K562 (cell line): ENCODE measurements at regions not wholly inside any gene's neighbourhood (a gene's known extent, or its start where the extent isn't known, plus 50 kb on each side); places are given as distances from the start of the nearest gene placed in this dataset.

Experiments used
- ATAC-seq: fragments of 200-7000 bp; cut with Tn5 transposase; 3 replicates; pipeline ENCODE4 v1.9.1; 2020; ENCODE audit warnings: moderate library complexity
- BruUV-seq: library from RNA; stranded (reverse); fragments of 400-500 nt; replicated peaks from 2 replicates; lab custom pipeline; 2021; lab: Mats Ljungman, UMichigan
- CTCF ChIA-PET: fragments of 300-600 bp; formaldehyde crosslinking; extraction: SDS; loops from one replicate; lab custom pipeline; 2021; ENCODE audit warnings: low intra/inter-chr PET ratio; lab: Yijun Ruan, JAX
- POLR2A ChIA-PET: fragments of 300-600, 350-650 bp; sonication (Branson Sonifier 250); formaldehyde crosslinking; extraction: SDS; loops from one replicate; lab custom pipeline; 2021; ENCODE audit warnings: antibody characterized with exemption, inconsistent platforms; lab: Yijun Ruan, JAX
- DNase-seq, 4 experiments: peaks; one replicate each; pipeline versions ENCODE4 v3.0.0 to v3.0.0-alpha.2; 2011 to 2018; ENCODE audit warnings: low spot score in 3 of 4, mixed read lengths in 3 of 4; ENCODE audit errors: extremely low read depth in 1 of 4
- FAIRE-seq: peaks from 2 replicates; lab custom pipeline; 2011; peaks lifted over from hg19 to GRCh38; lab: Jason Lieb, UNC
- H2AFZ ChIP-seq: 2 replicates; pipeline ENCODE4 v1.6.0; 2011; ENCODE audit warnings: low read depth, low read length, control low read depth, inconsistent platforms
- H3K27ac ChIP-seq: fragments of 200-600 bp; 3 replicates; pipeline ENCODE4 v1.8.0; 2011; ENCODE audit warnings: low read depth, mild to moderate bottlenecking, control low read depth, inconsistent platforms, low read length, moderate library complexity, mixed read lengths; ENCODE audit errors: extremely low read depth
- H3K27me3 ChIP-seq, 2 experiments: fragments of 300-600 bp in 1 of 2; 2 replicates in 1 of 2; 3 replicates in 1 of 2; pipeline versions ENCODE4 v1.6.0 to v1.8.0; 2011; ENCODE audit warnings: inconsistent platforms in 2 of 2, low read length in 2 of 2, mild to moderate bottlenecking in 1 of 2, mixed read lengths in 1 of 2, moderate library complexity in 1 of 2; ENCODE audit not compliant: control insufficient read depth in 2 of 2, insufficient read depth in 2 of 2
- H3K36me3 ChIP-seq: fragments of 300-600 bp; 3 replicates; pipeline ENCODE4 v1.8.0; 2011; ENCODE audit warnings: mild to moderate bottlenecking, low read length, inconsistent platforms; ENCODE audit not compliant: control insufficient read depth, insufficient read depth
- H3K4me1 ChIP-seq, 2 experiments: fragments of 200-600 bp in 1 of 2; replicated peaks in 1 of 2; 2 replicates in 1 of 2; 3 replicates in 1 of 2; pipeline versions ENCODE4 v1.5.1 to v1.8.0; 2011; ENCODE audit warnings: inconsistent platforms in 2 of 2, low read length in 2 of 2, mild to moderate bottlenecking in 1 of 2, mixed read lengths in 1 of 2, moderate library complexity in 1 of 2; ENCODE audit not compliant: control insufficient read depth in 2 of 2, insufficient read depth in 2 of 2
- H3K4me2 ChIP-seq: 2 replicates; pipeline ENCODE4 v1.6.1; 2011; ENCODE audit warnings: low read length, control low read depth, inconsistent platforms, mixed read lengths; ENCODE audit not compliant: insufficient read depth
- H3K4me3 ChIP-seq: fragments of 200-600 bp; sonication (generic), shearing (Covaris generic); 2 replicates; pipeline ENCODE4 v1.5.1; 2016; ENCODE audit warnings: control low read depth, inconsistent platforms
- H3K79me2 ChIP-seq: fragments of 200-600 bp; 3 replicates; pipeline ENCODE4 v1.8.0; 2011; ENCODE audit warnings: low read length, inconsistent platforms; ENCODE audit not compliant: control insufficient read depth, insufficient read depth
- H3K9ac ChIP-seq, 2 experiments: 2 replicates each; pipeline versions ENCODE4 v1.6.0 to v1.6.1; 2011; ENCODE audit warnings: low read depth in 2 of 2, low read length in 2 of 2, control low read depth in 1 of 2, inconsistent platforms in 1 of 2, mild to moderate bottlenecking in 1 of 2, mixed read lengths in 1 of 2; ENCODE audit not compliant: insufficient read depth in 1 of 2
- H3K9me1 ChIP-seq: one replicate; pipeline ENCODE4 v1.6.0; 2011; ENCODE audit warnings: inconsistent platforms, mild to moderate bottlenecking, low read length, moderate library complexity; ENCODE audit not compliant: control insufficient read depth, insufficient read depth
- H3K9me3 ChIP-seq: replicated peaks from 2 replicates; pipeline ENCODE4 v1.5.1; 2011; ENCODE audit warnings: low read depth, low read length, inconsistent platforms; ENCODE audit not compliant: control insufficient read depth, insufficient read depth
- H4K20me1 ChIP-seq: replicated peaks from 2 replicates; pipeline ENCODE4 v1.6.1; 2011; ENCODE audit warnings: low read length, inconsistent platforms, mixed read lengths; ENCODE audit not compliant: control insufficient read depth, insufficient read depth
- CTCF ChIP-seq, 3 experiments: IDR thresholded peaks in 2 of 3; conservative IDR thresholded peaks in 1 of 3; 2 replicates each; pipeline ENCODE4 v1.5.1; 2011 to 2012; ENCODE audit warnings: low read length in 3 of 3, mild to moderate bottlenecking in 3 of 3, control low read depth in 2 of 3, improper control_type of control experiment in 1 of 3, inconsistent platforms in 1 of 3, low read depth in 1 of 3, mixed read lengths in 1 of 3, moderate library complexity in 1 of 3; ENCODE audit not compliant: insufficient read depth in 2 of 3
- DACH1 ChIP-seq: fragments of 450-650 bp; IDR thresholded peaks from 2 replicates; pipeline ENCODE4 v1.6.1; 2018; ENCODE audit not compliant: partially characterized antibody
- GTF2B ChIP-seq: IDR thresholded peaks from 2 replicates; pipeline ENCODE4 v1.6.1; 2011; ENCODE audit not compliant: insufficient read length; ENCODE audit errors: extremely low read depth
- KDM5B ChIP-seq: fragments of 200-600 bp; sonication (generic); IDR thresholded peaks from 2 replicates; pipeline ENCODE4 v1.6.1; 2012; ENCODE audit warnings: low read depth, mild to moderate bottlenecking, moderate library complexity, low read length, control low read depth, inconsistent platforms; ENCODE audit not compliant: insufficient replicate concordance
- MTA3 ChIP-seq: fragments of 450-650 bp; formaldehyde crosslinking; IDR thresholded peaks from 2 replicates; pipeline ENCODE4 v1.6.1; 2017; ENCODE audit warnings: mild to moderate bottlenecking, borderline replicate concordance
- NFXL1 ChIP-seq: fragments of 450-650 bp; formaldehyde crosslinking; IDR thresholded peaks from 2 replicates; pipeline ENCODE4 v1.4.0; 2021; ENCODE audit warnings: mild to moderate bottlenecking
- SMAD2 ChIP-seq: fragments of 150-350 bp; IDR thresholded peaks from 2 replicates; pipeline ENCODE4 v1.6.1; 2014; ENCODE audit warnings: low read depth, mild to moderate bottlenecking, low read length
- THRB ChIP-seq: fragments of 450-650 bp; formaldehyde crosslinking; conservative IDR thresholded peaks from 2 replicates; pipeline ENCODE4 v1.4.0; 2022; ENCODE audit warnings: mild to moderate bottlenecking, missing genetic modification characterization
- TRIM24 ChIP-seq, 2 experiments: fragments of 450-650 bp; IDR thresholded peaks; 2 replicates each; pipeline ENCODE4 v1.6.1; 2016
- ZFPM2 ChIP-seq: fragments of 250-450 bp; sonication (Bioruptor Pico); IDR thresholded peaks from 2 replicates; pipeline ENCODE4 v1.5.1; 2022; ENCODE audit warnings: mild to moderate bottlenecking
- WGBS: fragments of 100-300 bp; shearing (Covaris generic); methylation state at CpG from one replicate; pipeline ENCODE4 v1.1.6; 2016; ENCODE audit warnings: low coverage, mixed read lengths; ENCODE audit not compliant: insufficient coverage; ENCODE audit errors: missing lambda C conversion rate; 5-methylcytosine and 5-hydroxymethylcytosine counted together
- in situ Hi-C: fragments of 300-500 bp; cut with MboI; formaldehyde crosslinking; loops from 4 replicates; pipeline ENCODE4 v1.15.0; 2018; ENCODE audit warnings: inconsistent platforms, mixed read lengths
- intact Hi-C: fragments of 100-400 bp; cut with micrococcal nuclease; formaldehyde crosslinking; loops from 2 replicates; pipeline ENCODE4 v1.14.2; 2022

GRCh38 chr2:78120275-78120674 is 598.1 kb upstream of the LRRTM4 start:
- no TSS peak for BruUV-seq
- ChIA-PET CTCF (no interaction called here), POLR2A (no interaction called here)
- no peak overlapping the region for H2AFZ ChIP-seq
- in situ Hi-C loops, result no loop called here
- no peak overlapping the region for H3K4me2 ChIP-seq
- intact Hi-C loops, result no loop called here
- H3K27me3 ChIP-seq, result no peaks in the 10 kb centered on the region
- ATAC-seq (no peak), DNase-seq (no peak), FAIRE-seq (no peak)
- no peaks in the 10 kb centered on the region for H3K9me1 ChIP-seq
- no peaks in the 10 kb centered on the region for H4K20me1 ChIP-seq
- 36% methylated on average over 2 of the region's 2 CpGs for WGBS
- no peak for TF ChIP-seq KDM5B
- TF ChIP-seq TRIM24 (IDR thresholded peaks at IDR 0.05), result no peak
- TF ChIP-seq ZFPM2, result no peak
- TF ChIP-seq GTF2B, result no peak
- no peak for TF ChIP-seq MTA3
- no peak for TF ChIP-seq NFXL1 (CRISPR knock-in tag)
- no peak for TF ChIP-seq CTCF (IDR thresholded peaks at IDR 0.05 in 2 of 3, conservative IDR thresholded peaks at IDR 0.05 in 1 of 3; ENCODE audit: insufficient read depth in 2 of 3, low read depth in 1 of 3, low read length in 3 of 3)
- no peak for TF ChIP-seq THRB (CRISPR knock-in tag)
- no peak for TF ChIP-seq SMAD2
- TF ChIP-seq DACH1, result no peak
- no peak overlapping the region for H3K4me3 ChIP-seq
- no peak overlapping the region for H3K9ac ChIP-seq
- H3K27ac ChIP-seq, result no peak overlapping the region
- H3K36me3 ChIP-seq, result no peaks in the 10 kb centered on the region
- no peaks in the 10 kb centered on the region; a peak in 1 of 5 replicates for H3K4me1 ChIP-seq
- no peaks in the 10 kb centered on the region for H3K79me2 ChIP-seq
- H3K9me3 ChIP-seq, result no peaks in the 10 kb centered on the region
